Gastrocnemius medialis (tissue), 4 donors: ENCODE measurements at regions not wholly inside any gene's neighbourhood (a gene's known extent, or its start where the extent isn't known, plus 50 kb on each side); places are given as distances from the start of the nearest gene placed in this dataset.

ENCODE experiments used
- ATAC-seq, 2 donors: fragments of 150-250 bp; one replicate each; pipeline ENCODE4 v1.9.1; 2016
- DNase-seq, 2 donors: peaks; one replicate each; pipeline ENCODE4 v3.0.0-alpha.2; 2019
- H3K27ac ChIP-seq, 4 donors: fragments of 200-600 bp; sonication (generic); 1 replicate in 1 of 4; 2 replicates in 3 of 4; pipeline ENCODE4 v1.5.1; 2016 to 2018; ENCODE audit warnings: mild to moderate bottlenecking in 2 of 4, moderate library complexity in 1 of 4
- H3K27me3 ChIP-seq, 3 donors: fragments of 200-600 bp; sonication (generic) in 2 of 3; 1 replicate in 1 of 3; 2 replicates in 2 of 3; pipeline versions ENCODE4 v1.5.1 to v1.6.0; 2016 to 2019; ENCODE audit warnings: mild to moderate bottlenecking in 1 of 3, moderate library complexity in 1 of 3
- H3K36me3 ChIP-seq, 2 donors: fragments of 200-600 bp; sonication (generic) in 1 of 2; one replicate each; pipeline ENCODE4 v1.5.1; 2017 to 2018
- H3K4me1 ChIP-seq, 2 donors: fragments of 200-600 bp; sonication (generic) in 1 of 2; one replicate each; pipeline ENCODE4 v1.5.1; 2016 to 2017; ENCODE audit warnings: mild to moderate bottlenecking in 2 of 2
- H3K4me3 ChIP-seq, 4 donors: fragments of 200-600 bp; sonication (generic) in 3 of 4; 1 replicate in 1 of 4; 2 replicates in 3 of 4; pipeline ENCODE4 v1.5.1; 2016 to 2019; ENCODE audit warnings: mild to moderate bottlenecking in 2 of 4
- H3K9me3 ChIP-seq, 3 donors: fragments of 200-600 bp; sonication (generic) in 2 of 3; 1 replicate in 1 of 3; 2 replicates in 2 of 3; pipeline ENCODE4 v1.5.1; 2016 to 2019
- CTCF ChIP-seq, 5 experiments: fragments of 450-650 bp in 3 of 5; fragments of 200-600 bp in 2 of 5; sonication (generic) in 2 of 5; IDR thresholded peaks in 4 of 5; conservative IDR thresholded peaks in 1 of 5; 1 replicate in 4 of 5; 2 replicates in 1 of 5; pipeline ENCODE4 v1.5.1; 2016 to 2019; ENCODE audit warnings: antibody characterized with exemption in 5 of 5, mild to moderate bottlenecking in 3 of 5, moderate library complexity in 3 of 5
- POLR2A ChIP-seq, 2 donors: fragments of 450-650 bp; IDR thresholded peaks; one replicate each; pipeline ENCODE4 v1.6.1; 2017; ENCODE audit warnings: antibody characterized with exemption in 2 of 2, mild to moderate bottlenecking in 2 of 2, moderate library complexity in 2 of 2
- in situ Hi-C, 4 donors: fragments of 200-750 bp; cut with MboI; loops; one replicate each; pipeline versions ENCODE4 v1.15.0 to v1.8.0; 2017; ENCODE audit warnings: low sequenced_read_pairs in 4 of 4
- intact Hi-C: fragments of 100-400 bp; cut with DNase I; formaldehyde crosslinking; loops from one replicate; pipeline ENCODE4 v1.15.1; 2023; ENCODE audit warnings: low total_unique reads

GRCh38 chr2:41935002-41935401, 112.8 kb upstream of the PKDCC start:
- H3K9me3 ChIP-seq: no peaks in the 10 kb centered on the region
- TF ChIP-seq CTCF (IDR thresholded peaks at IDR 0.05 in 4 of 5, conservative IDR thresholded peaks at IDR 0.05 in 1 of 5) (no peak), POLR2A (IDR thresholded peaks at IDR 0.05) (no peak)
- in situ Hi-C loops: no loop called here
- peaks cover 33 to 45% of the 10 kb centered on the region in 2 donors for H3K4me1 ChIP-seq
- intact Hi-C loops: no loop called here
- no peak for DNase-seq
- no peaks in the 10 kb centered on the region for H3K36me3 ChIP-seq
- no peak overlapping the region for H3K4me3 ChIP-seq
- H3K27me3 ChIP-seq: no peaks in the 10 kb centered on the region
- peak overlapping the region in 2 of 4 donors; percentile 75 to 89 for H3K27ac ChIP-seq
- ATAC-seq: no peak

GRCh38 chr2:41935825-41936224, 112.0 kb upstream of the PKDCC start:
- H3K4me1 ChIP-seq: peaks cover 37 to 38% of the 10 kb centered on the region in 2 donors
- no peak for TF ChIP-seq POLR2A (IDR thresholded peaks at IDR 0.05)
- TF ChIP-seq CTCF (IDR thresholded peaks at IDR 0.05 in 4 of 5, conservative IDR thresholded peaks at IDR 0.05 in 1 of 5): no peak
- H3K27me3 ChIP-seq: no peaks in the 10 kb centered on the region
- intact Hi-C loops (no loop called here), in situ Hi-C loops (no loop called here)
- no peak overlapping the region for H3K27ac ChIP-seq
- H3K4me3 ChIP-seq: no peak overlapping the region
- ATAC-seq (no peak), DNase-seq (no peak)
- H3K36me3 ChIP-seq: no peaks in the 10 kb centered on the region
- H3K9me3 ChIP-seq: no peaks in the 10 kb centered on the region

GRCh38 chr2:41936771-41937463, 110.9 kb upstream of the PKDCC start:
- peak overlapping the region in 2 of 4 donors; percentile 42 for H3K27ac ChIP-seq
- in situ Hi-C loops: no loop called here
- no peak for TF ChIP-seq CTCF (IDR thresholded peaks at IDR 0.05 in 4 of 5, conservative IDR thresholded peaks at IDR 0.05 in 1 of 5)
- no peak for ATAC-seq
- H3K4me3 ChIP-seq: no peak overlapping the region
- DNase-seq: no peak
- peaks cover 27 to 29% of the 10 kb centered on the region in 2 donors for H3K4me1 ChIP-seq
- intact Hi-C loops: no loop called here
- no peaks in the 10 kb centered on the region for H3K36me3 ChIP-seq
- H3K27me3 ChIP-seq: no peaks in the 10 kb centered on the region
- H3K9me3 ChIP-seq: no peaks in the 10 kb centered on the region

- no peak for TF ChIP-seq CTCF (IDR thresholded peaks at IDR 0.05 in 4 of 5, conservative IDR thresholded peaks at IDR 0.05 in 1 of 5)
- no peak for TF ChIP-seq POLR2A (IDR thresholded peaks at IDR 0.05)
- in situ Hi-C loops (no loop called here), intact Hi-C loops (no loop called here)
- no peak for DNase-seq
- Histone ChIP-seq H3K4me1 (peaks cover 23 to 24% of the 10 kb centered on the region in 2 donors), H3K9me3 (no peaks in the 10 kb centered on the region), H3K27ac (peak overlapping the region in 3 of 4 donors; percentile 1 to 42 (median 42)), H3K27me3 (no peaks in the 10 kb centered on the region), H3K36me3 (no peaks in the 10 kb centered on the region), H3K4me3 (no peak overlapping the region)
- ATAC-seq: peak; percentile 19 to 48
Measured at GRCh38 chr2:41937464-41937906, 110.3 kb upstream of the PKDCC start.
